GM21529 (cell line): ENCODE measurements at regions not wholly inside any gene's neighbourhood (a gene's known extent, or its start where the extent isn't known, plus 50 kb on each side); places are given as distances from the start of the nearest gene placed in this dataset.

Experiments used
- ATAC-seq: cut with Tn5 transposase; IDR thresholded peaks from one replicate; pipeline ENCODE4 v1.9.1; 2021; ENCODE audit not compliant: unreplicated experiment

- ATAC-seq, result no peak
Observed at GRCh38 chr4:27472364-27472763, 611.7 kb downstream of the STIM2 start.

- no peak for ATAC-seq
Observed at GRCh38 chr4:27474691-27475090, 614.0 kb downstream of the STIM2 start.

GRCh38 chr4:27484216-27484615, 623.6 kb downstream of the STIM2 start:
- ATAC-seq, result no peak

GRCh38 chr4:27490315-27490714, 629.7 kb downstream of the STIM2 start:
- no peak for ATAC-seq

GRCh38 chr4:27490766-27491165, 630.1 kb downstream of the STIM2 start:
- no peak for ATAC-seq

- no peak for ATAC-seq
Observed at GRCh38 chr4:27506401-27506800, 645.8 kb downstream of the STIM2 start.

- ATAC-seq, result no peak
Observed at GRCh38 chr4:27514711-27515110, 654.1 kb downstream of the STIM2 start.

- no peak for ATAC-seq
Observed at GRCh38 chr4:27515140-27515539, 654.5 kb downstream of the STIM2 start.

GRCh38 chr4:27518876-27519275, 658.2 kb downstream of the STIM2 start:
- no peak for ATAC-seq

GRCh38 chr4:27524224-27524623, 663.6 kb downstream of the STIM2 start:
- no peak for ATAC-seq

GRCh38 chr4:27534488-27534887, 673.8 kb downstream of the STIM2 start:
- ATAC-seq, result no peak

- no peak for ATAC-seq
Observed at GRCh38 chr4:27568236-27568951, 707.8 kb downstream of the STIM2 start.

GRCh38 chr4:27568952-27569319, 708.3 kb downstream of the STIM2 start:
- ATAC-seq, result no peak

GRCh38 chr4:27574743-27575142, 714.1 kb downstream of the STIM2 start:
- ATAC-seq, result no peak

- no peak for ATAC-seq
Observed at GRCh38 chr4:27577951-27578350, 717.3 kb downstream of the STIM2 start.

- ATAC-seq, result no peak
Observed at GRCh38 chr4:27592738-27593137, 732.1 kb downstream of the STIM2 start.

- no peak for ATAC-seq
Observed at GRCh38 chr4:27594922-27595321, 734.3 kb downstream of the STIM2 start.

GRCh38 chr4:27595571-27596360, 735.1 kb downstream of the STIM2 start:
- no peak for ATAC-seq

GRCh38 chr4:27602172-27602571, 741.5 kb downstream of the STIM2 start:
- ATAC-seq, result no peak

GRCh38 chr4:27604692-27605091, 744.1 kb downstream of the STIM2 start:
- no peak for ATAC-seq

- ATAC-seq, result no peak
Observed at GRCh38 chr4:27616166-27616565, 755.5 kb downstream of the STIM2 start.

GRCh38 chr4:27619435-27619834, 758.8 kb downstream of the STIM2 start:
- no peak for ATAC-seq

- no peak for ATAC-seq
Observed at GRCh38 chr4:27620886-27621285, 760.2 kb downstream of the STIM2 start.
